A549 (cell line): ENCODE measurements at regions not wholly inside any gene's neighbourhood (a gene's known extent, or its start where the extent isn't known, plus 50 kb on each side); places are given as distances from the start of the nearest gene placed in this dataset.

Experiments
- ATAC-seq, 2 experiments: fragments of 200-7000 bp in 1 of 2; fragments of >200 bp in 1 of 2; cut with Nextera tagmentation in 1 of 2; cut with Tn5 transposase in 1 of 2; 3 replicates each; pipeline versions ENCODE4 v1.8.0 to v1.9.1; 2018 to 2020; ENCODE audit warnings: mild to moderate bottlenecking in 1 of 2, moderate library complexity in 1 of 2
- CTCF ChIA-PET: fragments of 300-600 bp; sonication (Branson Sonifier 250); formaldehyde crosslinking; extraction: SDS; loops from one replicate; lab custom pipeline; 2021; ENCODE audit warnings: antibody characterized with exemption, inconsistent platforms; lab: Yijun Ruan, JAX
- POLR2A ChIA-PET: fragments of 350-600 bp; formaldehyde crosslinking; extraction: SDS; loops from one replicate; lab custom pipeline; 2021; ENCODE audit warnings: antibody characterized with exemption, inconsistent platforms; lab: Yijun Ruan, JAX
- DNase-seq, 2 experiments: peaks; one replicate each; pipeline versions ENCODE4 v3.0.0 to v3.0.0-alpha.2; 2011 to 2016; ENCODE audit warnings: low read depth in 1 of 2, low spot score in 1 of 2
- FAIRE-seq: peaks from 2 replicates; lab custom pipeline; 2011; peaks lifted over from hg19 to GRCh38; lab: Jason Lieb, UNC
- H3K27ac ChIP-seq, 2 experiments: fragments of >200 bp; sonication (Bioruptor Twin); formaldehyde crosslinking; 3 replicates each; pipeline ENCODE4 v1.5.1; 2016 to 2017
- H3K4me1 ChIP-seq: fragments of >200 bp; sonication (Bioruptor Twin); formaldehyde crosslinking; 3 replicates; pipeline ENCODE4 v1.6.1; 2016
- H3K4me2 ChIP-seq: fragments of >200 bp; sonication (Bioruptor Twin); formaldehyde crosslinking; 3 replicates; pipeline ENCODE4 v1.6.1; 2016
- H3K4me3 ChIP-seq: fragments of >200 bp; sonication (Bioruptor Twin); formaldehyde crosslinking; 3 replicates; pipeline ENCODE4 v1.5.1; 2016
- H3K9me3 ChIP-seq: fragments of >200 bp; sonication (Bioruptor Twin); formaldehyde crosslinking; 3 replicates; pipeline ENCODE4 v1.6.1; 2016
- CBX8 ChIP-seq: fragments of 200-600 bp; sonication (generic); IDR thresholded peaks from 2 replicates; pipeline ENCODE4 v1.6.1; 2016
- CEBPB ChIP-seq, 2 experiments: fragments of >200 bp in 1 of 2; sonication (Bioruptor Twin) in 1 of 2; formaldehyde crosslinking in 1 of 2; IDR thresholded peaks; 2 replicates each; pipeline ENCODE4 v1.6.1; 2012 to 2016
- CHD2 ChIP-seq: fragments of 150-350 bp; IDR thresholded peaks from 2 replicates; pipeline ENCODE4 v1.6.1; 2014; ENCODE audit warnings: low read length; ENCODE audit not compliant: partially characterized antibody
- EHMT2 ChIP-seq: fragments of 200-600 bp; sonication (generic); IDR thresholded peaks from 2 replicates; pipeline ENCODE4 v1.6.1; 2016; ENCODE audit warnings: antibody characterized with exemption, low read depth, mild to moderate bottlenecking, moderate library complexity
- EP300 ChIP-seq, 2 experiments: fragments of >200 bp; sonication (Bioruptor Twin); formaldehyde crosslinking; IDR thresholded peaks; 2 replicates in 1 of 2; 3 replicates in 1 of 2; pipeline ENCODE4 v1.6.1; 2016 to 2017
- ESRRA ChIP-seq: fragments of 150-350 bp; IDR thresholded peaks from 2 replicates; pipeline ENCODE4 v1.6.1; 2014; ENCODE audit warnings: mild to moderate bottlenecking, low read length, borderline replicate concordance
- FOXS1 ChIP-seq: fragments of 250-450 bp; sonication (Bioruptor Pico); IDR thresholded peaks from 2 replicates; pipeline ENCODE4 v1.5.0; 2020; ENCODE audit warnings: mild to moderate bottlenecking, moderate library complexity
- HEYL ChIP-seq: fragments of 250-450 bp; sonication (Bioruptor Pico); IDR thresholded peaks from 2 replicates; pipeline ENCODE4 v1.8.0; 2021; ENCODE audit warnings: mild to moderate bottlenecking, moderate library complexity
- JUN ChIP-seq, 2 experiments: fragments of >200 bp; sonication (Bioruptor Twin); formaldehyde crosslinking; IDR thresholded peaks; 2 replicates in 1 of 2; 3 replicates in 1 of 2; pipeline ENCODE4 v1.6.1; 2016 to 2017
- JUNB ChIP-seq: fragments of >200 bp; sonication (Bioruptor Twin); formaldehyde crosslinking; IDR thresholded peaks from 2 replicates; pipeline ENCODE4 v1.6.1; 2016
- KDM5A ChIP-seq: fragments of 200-600 bp; sonication (generic); IDR thresholded peaks from 2 replicates; pipeline ENCODE4 v1.6.1; 2016; ENCODE audit warnings: antibody characterized with exemption, mild to moderate bottlenecking
- MYC ChIP-seq: IDR thresholded peaks from 2 replicates; pipeline ENCODE4 v1.6.1; 2012; ENCODE audit warnings: mild to moderate bottlenecking, inconsistent platforms, low read length, improper control_type of control experiment, borderline replicate concordance
- NPAS2 ChIP-seq: fragments of 250-450 bp; sonication (Bioruptor Pico); IDR thresholded peaks from 2 replicates; pipeline ENCODE4 v1.8.0; 2022; ENCODE audit warnings: mild to moderate bottlenecking, moderate library complexity, borderline replicate concordance
- RCOR1 ChIP-seq: fragments of 150-350 bp; IDR thresholded peaks from 2 replicates; pipeline ENCODE4 v1.6.1; 2014; ENCODE audit warnings: antibody characterized with exemption, low read length, low read depth
- SMC3 ChIP-seq: fragments of >200 bp; sonication (Bioruptor Twin); formaldehyde crosslinking; IDR thresholded peaks from 3 replicates; pipeline ENCODE4 v1.6.1; 2018; ENCODE audit warnings: inconsistent platforms
- ZC3H11A ChIP-seq: fragments of 450-650 bp; IDR thresholded peaks from 2 replicates; pipeline ENCODE4 v1.6.1; 2014; ENCODE audit warnings: antibody characterized with exemption, mild to moderate bottlenecking
- ZFP36 ChIP-seq: fragments of 450-650 bp; IDR thresholded peaks from 2 replicates; pipeline ENCODE4 v1.6.1; 2014; ENCODE audit warnings: borderline replicate concordance; ENCODE audit not compliant: partially characterized antibody
- ZSCAN20 ChIP-seq: fragments of 250-450 bp; sonication (Bioruptor Pico); IDR thresholded peaks from 2 replicates; pipeline ENCODE4 v1.8.0; 2022; ENCODE audit warnings: mild to moderate bottlenecking, moderate library complexity
- WGBS: methylation state at CpG from one replicate; pipeline ENCODE4 v1.1.6; 2017; ENCODE audit errors: missing lambda C conversion rate; 5-methylcytosine and 5-hydroxymethylcytosine counted together
- TF ChIP-seq, protein P1 (sequence below): IDR thresholded peaks from 2 replicates; pipeline ENCODE4 v1.6.1; 2012; ENCODE audit warnings: low read depth, borderline replicate concordance
- TF ChIP-seq, protein P2 (sequence below): fragments of >200 bp; sonication (Bioruptor Twin); formaldehyde crosslinking; IDR thresholded peaks from 3 replicates; pipeline ENCODE4 v1.5.1; 2016
- TF ChIP-seq, protein P3 (sequence below): fragments of 200-600 bp; sonication (generic); IDR thresholded peaks from 2 replicates; pipeline ENCODE4 v1.6.1; 2016; ENCODE audit warnings: antibody characterized with exemption, mild to moderate bottlenecking, moderate library complexity
- TF ChIP-seq, protein P4 (sequence below): fragments of 450-650 bp; IDR thresholded peaks from 2 replicates; pipeline ENCODE4 v1.6.1; 2014; ENCODE audit warnings: antibody characterized with exemption
- TF ChIP-seq, protein P5 (sequence below): fragments of >200 bp; sonication (Bioruptor Twin); formaldehyde crosslinking; IDR thresholded peaks from 2 replicates; pipeline ENCODE4 v1.6.1; 2016

DNA sequence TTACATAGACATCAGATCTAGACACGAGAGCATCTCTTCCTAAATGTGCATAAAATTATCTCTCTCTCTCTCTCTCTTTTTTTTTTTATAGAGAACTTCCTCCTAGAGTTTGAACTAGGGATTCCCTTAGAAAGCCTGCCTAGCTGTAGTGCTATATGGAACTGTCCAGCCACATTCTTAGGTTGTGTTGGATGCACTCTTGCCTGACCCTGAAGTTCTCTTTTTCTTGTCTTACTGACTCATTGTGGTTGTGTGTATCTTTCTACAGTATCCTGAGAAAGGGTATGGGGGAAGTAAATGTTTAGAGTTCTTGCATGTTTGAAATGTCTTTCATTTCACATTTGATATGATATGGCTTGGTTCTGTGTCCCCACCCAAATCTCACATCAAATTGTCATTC, 368.2 kb downstream of the CDH2 start:
- no peak overlapping the region for H3K4me3 ChIP-seq
- no peak for ATAC-seq
- TF ChIP-seq NPAS2 (no peak), JUN (IDR thresholded peaks at IDR 0.05) (no peak), KDM5A (no peak), MYC (no peak), CEBPB (IDR thresholded peaks at IDR 0.05) (no peak), CHD2 (no peak)
- TF ChIP-seq, protein P1, sequence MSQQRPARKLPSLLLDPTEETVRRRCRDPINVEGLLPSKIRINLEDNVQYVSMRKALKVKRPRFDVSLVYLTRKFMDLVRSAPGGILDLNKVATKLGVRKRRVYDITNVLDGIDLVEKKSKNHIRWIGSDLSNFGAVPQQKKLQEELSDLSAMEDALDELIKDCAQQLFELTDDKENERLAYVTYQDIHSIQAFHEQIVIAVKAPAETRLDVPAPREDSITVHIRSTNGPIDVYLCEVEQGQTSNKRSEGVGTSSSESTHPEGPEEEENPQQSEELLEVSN = no peak
- TF ChIP-seq, protein P2, sequence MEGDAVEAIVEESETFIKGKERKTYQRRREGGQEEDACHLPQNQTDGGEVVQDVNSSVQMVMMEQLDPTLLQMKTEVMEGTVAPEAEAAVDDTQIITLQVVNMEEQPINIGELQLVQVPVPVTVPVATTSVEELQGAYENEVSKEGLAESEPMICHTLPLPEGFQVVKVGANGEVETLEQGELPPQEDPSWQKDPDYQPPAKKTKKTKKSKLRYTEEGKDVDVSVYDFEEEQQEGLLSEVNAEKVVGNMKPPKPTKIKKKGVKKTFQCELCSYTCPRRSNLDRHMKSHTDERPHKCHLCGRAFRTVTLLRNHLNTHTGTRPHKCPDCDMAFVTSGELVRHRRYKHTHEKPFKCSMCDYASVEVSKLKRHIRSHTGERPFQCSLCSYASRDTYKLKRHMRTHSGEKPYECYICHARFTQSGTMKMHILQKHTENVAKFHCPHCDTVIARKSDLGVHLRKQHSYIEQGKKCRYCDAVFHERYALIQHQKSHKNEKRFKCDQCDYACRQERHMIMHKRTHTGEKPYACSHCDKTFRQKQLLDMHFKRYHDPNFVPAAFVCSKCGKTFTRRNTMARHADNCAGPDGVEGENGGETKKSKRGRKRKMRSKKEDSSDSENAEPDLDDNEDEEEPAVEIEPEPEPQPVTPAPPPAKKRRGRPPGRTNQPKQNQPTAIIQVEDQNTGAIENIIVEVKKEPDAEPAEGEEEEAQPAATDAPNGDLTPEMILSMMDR = no peak
- TF ChIP-seq, protein P3, sequence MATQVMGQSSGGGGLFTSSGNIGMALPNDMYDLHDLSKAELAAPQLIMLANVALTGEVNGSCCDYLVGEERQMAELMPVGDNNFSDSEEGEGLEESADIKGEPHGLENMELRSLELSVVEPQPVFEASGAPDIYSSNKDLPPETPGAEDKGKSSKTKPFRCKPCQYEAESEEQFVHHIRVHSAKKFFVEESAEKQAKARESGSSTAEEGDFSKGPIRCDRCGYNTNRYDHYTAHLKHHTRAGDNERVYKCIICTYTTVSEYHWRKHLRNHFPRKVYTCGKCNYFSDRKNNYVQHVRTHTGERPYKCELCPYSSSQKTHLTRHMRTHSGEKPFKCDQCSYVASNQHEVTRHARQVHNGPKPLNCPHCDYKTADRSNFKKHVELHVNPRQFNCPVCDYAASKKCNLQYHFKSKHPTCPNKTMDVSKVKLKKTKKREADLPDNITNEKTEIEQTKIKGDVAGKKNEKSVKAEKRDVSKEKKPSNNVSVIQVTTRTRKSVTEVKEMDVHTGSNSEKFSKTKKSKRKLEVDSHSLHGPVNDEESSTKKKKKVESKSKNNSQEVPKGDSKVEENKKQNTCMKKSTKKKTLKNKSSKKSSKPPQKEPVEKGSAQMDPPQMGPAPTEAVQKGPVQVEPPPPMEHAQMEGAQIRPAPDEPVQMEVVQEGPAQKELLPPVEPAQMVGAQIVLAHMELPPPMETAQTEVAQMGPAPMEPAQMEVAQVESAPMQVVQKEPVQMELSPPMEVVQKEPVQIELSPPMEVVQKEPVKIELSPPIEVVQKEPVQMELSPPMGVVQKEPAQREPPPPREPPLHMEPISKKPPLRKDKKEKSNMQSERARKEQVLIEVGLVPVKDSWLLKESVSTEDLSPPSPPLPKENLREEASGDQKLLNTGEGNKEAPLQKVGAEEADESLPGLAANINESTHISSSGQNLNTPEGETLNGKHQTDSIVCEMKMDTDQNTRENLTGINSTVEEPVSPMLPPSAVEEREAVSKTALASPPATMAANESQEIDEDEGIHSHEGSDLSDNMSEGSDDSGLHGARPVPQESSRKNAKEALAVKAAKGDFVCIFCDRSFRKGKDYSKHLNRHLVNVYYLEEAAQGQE = no peak
- CTCF ChIA-PET = no interaction called here
- 13% methylated on average over 1 of the region's 1 CpG for WGBS
- POLR2A ChIA-PET = no interaction called here
- no peak for FAIRE-seq
- no peak overlapping the region for H3K4me2 ChIP-seq
- no peak overlapping the region for H3K27ac ChIP-seq
- 0 out of 3 replicates have a peak, but pooled peaks cover 2% of the 10 kb centered on the region for H3K4me1 ChIP-seq
- H3K9me3 ChIP-seq = no peaks in the 10 kb centered on the region
- no peak for DNase-seq

DNA sequence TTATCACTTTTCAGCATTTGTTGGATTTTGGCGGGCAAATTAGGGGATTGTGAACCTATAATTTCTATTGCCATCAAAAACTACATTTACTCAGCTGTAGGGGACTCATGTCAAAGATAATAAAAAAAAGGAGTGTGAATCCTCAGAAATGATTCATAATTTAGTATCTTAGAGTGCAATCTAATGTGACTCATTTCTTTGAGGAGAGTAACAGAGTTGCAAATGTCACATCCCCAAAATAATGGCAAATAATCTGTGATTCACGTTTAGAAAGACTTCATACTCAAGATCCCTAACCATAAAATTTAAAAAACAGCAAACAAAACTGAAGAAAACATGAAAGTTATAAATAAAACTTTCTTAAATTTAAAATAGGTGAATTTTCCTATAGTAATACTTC, 373.0 kb downstream of the CDH2 start:
- 30% methylated on average over 2 of the region's 2 CpGs for WGBS
- Histone ChIP-seq H3K4me3 (no peak overlapping the region), H3K4me1 (0 out of 3 replicates have a peak, but pooled peaks cover 2% of the 10 kb centered on the region), H3K27ac (no peak overlapping the region), H3K9me3 (no peaks in the 10 kb centered on the region), H3K4me2 (no peak overlapping the region)
- TF ChIP-seq ZSCAN20 (no peak), EP300 (IDR thresholded peaks at IDR 0.05) (no peak), HEYL (CRISPR knock-in tag) (no peak), ZC3H11A (no peak), JUN (IDR thresholded peaks at IDR 0.05) (no peak), ESRRA (no peak), CBX8 (no peak), EHMT2 (no peak), RCOR1 (no peak), JUNB (no peak), SMC3 (no peak), ZFP36 (no peak), FOXS1 (no peak)
- TF ChIP-seq, protein P4, sequence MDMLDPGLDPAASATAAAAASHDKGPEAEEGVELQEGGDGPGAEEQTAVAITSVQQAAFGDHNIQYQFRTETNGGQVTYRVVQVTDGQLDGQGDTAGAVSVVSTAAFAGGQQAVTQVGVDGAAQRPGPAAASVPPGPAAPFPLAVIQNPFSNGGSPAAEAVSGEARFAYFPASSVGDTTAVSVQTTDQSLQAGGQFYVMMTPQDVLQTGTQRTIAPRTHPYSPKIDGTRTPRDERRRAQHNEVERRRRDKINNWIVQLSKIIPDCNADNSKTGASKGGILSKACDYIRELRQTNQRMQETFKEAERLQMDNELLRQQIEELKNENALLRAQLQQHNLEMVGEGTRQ = no peak
- TF ChIP-seq, protein P5, sequence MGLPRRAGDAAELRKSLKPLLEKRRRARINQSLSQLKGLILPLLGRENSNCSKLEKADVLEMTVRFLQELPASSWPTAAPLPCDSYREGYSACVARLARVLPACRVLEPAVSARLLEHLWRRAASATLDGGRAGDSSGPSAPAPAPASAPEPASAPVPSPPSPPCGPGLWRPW = no peak
- POLR2A ChIA-PET = no interaction called here
- FAIRE-seq (no peak), DNase-seq (no peak), ATAC-seq (no peak)
- CTCF ChIA-PET = no interaction called here
